Right lobe of liver (tissue), 6 donors: ENCODE measurements at regions not wholly inside any gene's neighbourhood (a gene's known extent, or its start where the extent isn't known, plus 50 kb on each side); places are given as distances from the start of the nearest gene placed in this dataset.
A peak's percentile ranks its signal among the peaks of the same experiment; 100 is the strongest.

Experiments
- ATAC-seq, 4 donors: fragments of 200-7000 bp; cut with Tn5 transposase; one replicate each; pipeline ENCODE4 v1.9.1; 2020; ENCODE audit warnings: mild to moderate bottlenecking in 4 of 4, moderate library complexity in 4 of 4
- DNase-seq, 3 donors: peaks; one replicate each; pipeline ENCODE4 v3.0.0-alpha.2; 2020
- H3K27ac ChIP-seq, 3 donors: fragments of 200-600 bp; one replicate each; pipeline ENCODE4 v1.8.0; 2022
- H3K27me3 ChIP-seq, 2 donors: fragments of 200-600 bp; one replicate each; pipeline ENCODE4 v1.8.0; 2022
- H3K36me3 ChIP-seq, 4 donors: fragments of 200-600 bp; sonication (generic) in 1 of 4; one replicate each; pipeline versions ENCODE4 v1.5.1 to v1.8.0; 2017 to 2022; ENCODE audit warnings: control low read depth in 1 of 4
- H3K4me1 ChIP-seq, 4 donors: fragments of 200-600 bp; sonication (generic) in 1 of 4; one replicate each; pipeline versions ENCODE4 v1.5.1 to v1.8.0; 2017 to 2022; ENCODE audit warnings: control low read depth in 1 of 4
- H3K4me3 ChIP-seq, 3 donors: fragments of 200-600 bp; one replicate each; pipeline ENCODE4 v1.8.0; 2022
- H3K9me3 ChIP-seq, 4 donors: fragments of 200-600 bp; sonication (generic) in 1 of 4; one replicate each; pipeline versions ENCODE4 v1.5.1 to v1.8.0; 2017 to 2022; ENCODE audit warnings: control low read depth in 1 of 4
- POLR2A ChIP-seq: fragments of 450-650 bp; IDR thresholded peaks from one replicate; pipeline ENCODE4 v1.6.1; 2017; ENCODE audit warnings: antibody characterized with exemption, mild to moderate bottlenecking
- WGBS: methylation state at CpG from one replicate; pipeline ENCODE4 v1.1.6; 2018; ENCODE audit warnings: low coverage, low lambda C conversion rate; ENCODE audit not compliant: insufficient coverage; ENCODE audit errors: missing lambda C conversion rate; 5-methylcytosine and 5-hydroxymethylcytosine counted together
- intact Hi-C, 2 donors: fragments of 100-400 bp; cut with DNase I; formaldehyde crosslinking; loops; one replicate each; pipeline versions ENCODE4 v1.11.2 to v1.14.1; 2022
- TF ChIP-seq, protein P1 (sequence below), 4 donors: fragments of 200-600 bp in 3 of 4; fragments of 450-650 bp in 1 of 4; IDR thresholded peaks; one replicate each; pipeline versions ENCODE4 v1.5.1 to v1.8.0; 2016 to 2022; ENCODE audit warnings: antibody characterized with exemption in 4 of 4, mild to moderate bottlenecking in 2 of 4
- donor health status: DM: no; HTN: yes; CAD: no.
- donor health status: DM: no; HTN: no; CAD: no.
- donor health status: DM: no; HTN: no; CAD: no.
- donor health status: DM: no; HTN: yes; CAD: no.
- donor health status: DM: no; HTN: yes; CAD: no.

DNA sequence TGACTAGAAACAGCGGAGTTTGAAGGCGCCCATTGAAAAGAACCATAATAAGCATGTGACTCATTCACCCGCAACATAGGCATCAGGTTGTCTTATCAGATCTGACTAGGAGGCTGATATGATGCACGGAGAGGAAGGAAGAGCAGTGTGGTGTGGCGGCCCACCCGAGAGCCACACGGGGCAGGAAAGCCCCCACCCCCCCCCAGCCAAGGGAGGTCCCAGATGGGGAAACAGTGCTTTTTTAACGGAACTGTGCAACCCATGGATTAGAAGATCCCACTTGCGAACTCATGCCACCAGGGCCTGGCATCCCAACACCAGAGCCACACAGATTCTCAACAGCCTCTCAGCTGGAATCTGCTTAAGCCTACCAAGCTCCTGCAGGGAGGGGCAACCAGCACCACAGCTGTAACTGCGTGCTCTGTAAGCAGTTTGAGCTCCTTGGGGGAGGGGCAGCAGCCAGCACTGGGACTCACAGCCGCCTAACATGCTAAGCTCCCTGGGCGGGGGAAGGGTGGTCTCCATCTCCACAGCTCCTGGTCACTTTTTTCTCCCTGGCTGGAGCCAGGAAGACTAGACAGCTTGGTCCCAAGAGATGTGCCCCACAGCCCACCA, 466.2 kb downstream of the PDGFC start:
- DNase-seq (no peak), ATAC-seq (no peak)
- 72% methylated on average over 6 of the region's 12 CpGs for WGBS
- intact Hi-C loops = no loop called here
- Histone ChIP-seq H3K9me3 (no peaks in the 10 kb centered on the region), H3K27ac (no peak overlapping the region), H3K4me3 (no peak overlapping the region), H3K36me3 (no peaks in the 10 kb centered on the region), H3K4me1 (no peaks in the 10 kb centered on the region), H3K27me3 (no peaks in the 10 kb centered on the region)
- TF ChIP-seq, protein P1, sequence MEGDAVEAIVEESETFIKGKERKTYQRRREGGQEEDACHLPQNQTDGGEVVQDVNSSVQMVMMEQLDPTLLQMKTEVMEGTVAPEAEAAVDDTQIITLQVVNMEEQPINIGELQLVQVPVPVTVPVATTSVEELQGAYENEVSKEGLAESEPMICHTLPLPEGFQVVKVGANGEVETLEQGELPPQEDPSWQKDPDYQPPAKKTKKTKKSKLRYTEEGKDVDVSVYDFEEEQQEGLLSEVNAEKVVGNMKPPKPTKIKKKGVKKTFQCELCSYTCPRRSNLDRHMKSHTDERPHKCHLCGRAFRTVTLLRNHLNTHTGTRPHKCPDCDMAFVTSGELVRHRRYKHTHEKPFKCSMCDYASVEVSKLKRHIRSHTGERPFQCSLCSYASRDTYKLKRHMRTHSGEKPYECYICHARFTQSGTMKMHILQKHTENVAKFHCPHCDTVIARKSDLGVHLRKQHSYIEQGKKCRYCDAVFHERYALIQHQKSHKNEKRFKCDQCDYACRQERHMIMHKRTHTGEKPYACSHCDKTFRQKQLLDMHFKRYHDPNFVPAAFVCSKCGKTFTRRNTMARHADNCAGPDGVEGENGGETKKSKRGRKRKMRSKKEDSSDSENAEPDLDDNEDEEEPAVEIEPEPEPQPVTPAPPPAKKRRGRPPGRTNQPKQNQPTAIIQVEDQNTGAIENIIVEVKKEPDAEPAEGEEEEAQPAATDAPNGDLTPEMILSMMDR (IDR thresholded peaks at IDR 0.05) = no peak
- no peak for TF ChIP-seq POLR2A

DNA sequence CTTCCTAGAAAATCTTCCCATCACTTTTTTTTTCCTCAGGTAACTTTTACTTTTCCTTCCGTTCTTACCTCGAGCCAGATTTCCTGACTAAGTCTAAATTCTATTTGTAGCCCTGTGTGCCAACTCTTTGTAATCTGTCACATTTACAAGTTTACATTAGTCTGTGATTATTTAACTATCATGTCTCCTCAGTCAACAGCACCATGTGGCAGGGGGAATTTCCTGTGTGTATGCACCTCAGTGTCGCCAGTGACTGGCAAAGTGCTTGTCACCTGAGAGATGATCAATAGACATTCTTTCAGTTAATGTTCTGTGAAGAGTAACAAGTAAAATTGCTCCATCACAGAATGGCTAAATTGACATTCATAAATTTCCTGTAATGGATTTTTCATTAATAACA, 468.5 kb downstream of the PDGFC start:
- peak in 1 of 4 donors; percentile 56 for ATAC-seq
- Histone ChIP-seq H3K36me3 (no peaks in the 10 kb centered on the region), H3K27me3 (no peaks in the 10 kb centered on the region), H3K4me1 (no peaks in the 10 kb centered on the region), H3K9me3 (no peaks in the 10 kb centered on the region), H3K27ac (no peak overlapping the region), H3K4me3 (no peak overlapping the region)
- 19% methylated on average over 3 of the region's 3 CpGs for WGBS
- no peak for DNase-seq
- TF ChIP-seq, protein P1 (IDR thresholded peaks at IDR 0.05) = no peak
- no peak for TF ChIP-seq POLR2A
- intact Hi-C loops = no loop called here

DNA sequence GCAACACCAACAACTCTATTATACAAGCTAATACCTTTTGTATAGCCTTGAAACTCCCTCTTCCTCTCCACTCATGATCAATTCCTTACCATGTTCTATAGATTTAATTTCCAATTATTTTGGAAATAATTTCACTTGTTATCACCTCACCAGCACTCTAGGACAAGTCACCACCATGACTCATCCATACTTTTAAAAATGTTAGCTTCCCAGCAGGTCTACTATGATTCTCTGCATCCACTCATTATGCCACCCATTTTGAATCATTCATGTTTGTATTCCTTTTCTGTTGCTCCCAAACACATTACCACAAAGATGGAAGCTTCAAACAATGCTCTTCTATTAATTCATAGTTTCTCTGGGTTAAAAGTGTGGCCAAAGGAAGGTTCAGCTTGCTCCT, 469.6 kb downstream of the PDGFC start:
- no peak for ATAC-seq
- intact Hi-C loops = no loop called here
- H3K27me3 ChIP-seq = no peaks in the 10 kb centered on the region
- H3K36me3 ChIP-seq = no peaks in the 10 kb centered on the region
- no peak for TF ChIP-seq POLR2A
- TF ChIP-seq, protein P1 (IDR thresholded peaks at IDR 0.05) = no peak
- no peaks in the 10 kb centered on the region for H3K9me3 ChIP-seq
- H3K4me1 ChIP-seq = no peaks in the 10 kb centered on the region
- no peak overlapping the region for H3K4me3 ChIP-seq
- no peak for DNase-seq
- H3K27ac ChIP-seq = no peak overlapping the region

DNA sequence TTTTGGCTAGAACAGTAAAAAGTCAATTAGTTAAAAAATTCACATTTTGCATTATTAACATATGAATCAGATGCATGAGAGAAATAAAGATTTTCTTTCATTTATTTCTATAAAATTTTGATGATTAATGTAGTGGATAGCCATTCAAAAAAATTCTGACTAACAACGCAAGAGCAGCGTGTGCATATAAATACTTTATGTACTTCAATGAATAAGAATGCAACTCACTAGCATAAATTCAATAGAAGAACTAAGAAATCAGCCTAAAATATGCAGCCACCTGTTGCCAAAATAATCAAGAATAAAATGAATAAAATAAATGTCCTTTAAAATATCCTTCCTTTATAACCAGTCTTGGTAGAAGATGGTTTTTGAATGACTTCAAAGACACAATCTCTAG, 471.9 kb downstream of the PDGFC start:
- H3K36me3 ChIP-seq = no peaks in the 10 kb centered on the region
- no peaks in the 10 kb centered on the region for H3K27me3 ChIP-seq
- ATAC-seq (no peak), DNase-seq (no peak)
- H3K9me3 ChIP-seq = no peaks in the 10 kb centered on the region
- H3K4me1 ChIP-seq = no peaks in the 10 kb centered on the region
- 84% methylated on average over 2 of the region's 2 CpGs for WGBS
- TF ChIP-seq POLR2A = no peak
- TF ChIP-seq, protein P1 (IDR thresholded peaks at IDR 0.05) = no peak
- H3K27ac ChIP-seq = no peak overlapping the region
- intact Hi-C loops = no loop called here
- H3K4me3 ChIP-seq = no peak overlapping the region

DNA sequence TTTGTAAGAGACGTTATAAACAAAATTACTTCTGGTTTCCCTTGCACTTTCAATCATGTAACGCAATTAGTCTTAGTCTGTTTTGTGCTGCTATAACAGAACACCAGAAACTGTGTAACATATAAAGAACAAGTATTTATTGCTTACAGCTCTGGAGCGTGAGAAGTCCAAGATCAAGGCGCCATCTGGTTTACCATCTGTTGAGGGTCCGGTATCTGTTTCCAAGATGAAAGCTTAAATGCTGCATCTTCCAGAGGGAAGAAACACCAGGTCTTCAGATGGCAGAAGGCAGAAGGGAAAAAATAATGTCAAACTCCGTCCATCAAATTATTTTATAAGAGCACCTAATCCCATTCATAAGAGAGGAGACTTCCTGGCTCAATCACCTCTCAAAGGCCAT, 474.1 kb downstream of the PDGFC start:
- intact Hi-C loops = no loop called here
- WGBS = 64% methylated on average over 5 of the region's 6 CpGs
- H3K27ac ChIP-seq = no peak overlapping the region
- H3K4me3 ChIP-seq = no peak overlapping the region
- no peaks in the 10 kb centered on the region for H3K9me3 ChIP-seq
- TF ChIP-seq POLR2A = no peak
- TF ChIP-seq, protein P1 (IDR thresholded peaks at IDR 0.05) = no peak
- ATAC-seq (no peak), DNase-seq (no peak)
- H3K4me1 ChIP-seq = no peaks in the 10 kb centered on the region
- no peaks in the 10 kb centered on the region for H3K27me3 ChIP-seq
- no peaks in the 10 kb centered on the region for H3K36me3 ChIP-seq
